Testis (tissue), 2 donors: ENCODE measurements at regions not wholly inside any gene's neighbourhood (a gene's known extent, or its start where the extent isn't known, plus 50 kb on each side); places are given as distances from the start of the nearest gene placed in this dataset.

Experiments
- POLR2A ChIP-seq: fragments of 450-650 bp; IDR thresholded peaks from one replicate; pipeline ENCODE4 v1.6.1; 2017; ENCODE audit warnings: antibody characterized with exemption, mild to moderate bottlenecking, moderate library complexity
- TF ChIP-seq, protein P1 (sequence below), 3 experiments: fragments of 450-650 bp in 2 of 3; fragments of 200-600 bp in 1 of 3; sonication (generic) in 1 of 3; IDR thresholded peaks; one replicate each; pipeline ENCODE4 v1.5.1; 2016 to 2019; ENCODE audit warnings: antibody characterized with exemption in 3 of 3, mild to moderate bottlenecking in 2 of 3, moderate library complexity in 1 of 3

- no peak for TF ChIP-seq POLR2A
- TF ChIP-seq, protein P1, sequence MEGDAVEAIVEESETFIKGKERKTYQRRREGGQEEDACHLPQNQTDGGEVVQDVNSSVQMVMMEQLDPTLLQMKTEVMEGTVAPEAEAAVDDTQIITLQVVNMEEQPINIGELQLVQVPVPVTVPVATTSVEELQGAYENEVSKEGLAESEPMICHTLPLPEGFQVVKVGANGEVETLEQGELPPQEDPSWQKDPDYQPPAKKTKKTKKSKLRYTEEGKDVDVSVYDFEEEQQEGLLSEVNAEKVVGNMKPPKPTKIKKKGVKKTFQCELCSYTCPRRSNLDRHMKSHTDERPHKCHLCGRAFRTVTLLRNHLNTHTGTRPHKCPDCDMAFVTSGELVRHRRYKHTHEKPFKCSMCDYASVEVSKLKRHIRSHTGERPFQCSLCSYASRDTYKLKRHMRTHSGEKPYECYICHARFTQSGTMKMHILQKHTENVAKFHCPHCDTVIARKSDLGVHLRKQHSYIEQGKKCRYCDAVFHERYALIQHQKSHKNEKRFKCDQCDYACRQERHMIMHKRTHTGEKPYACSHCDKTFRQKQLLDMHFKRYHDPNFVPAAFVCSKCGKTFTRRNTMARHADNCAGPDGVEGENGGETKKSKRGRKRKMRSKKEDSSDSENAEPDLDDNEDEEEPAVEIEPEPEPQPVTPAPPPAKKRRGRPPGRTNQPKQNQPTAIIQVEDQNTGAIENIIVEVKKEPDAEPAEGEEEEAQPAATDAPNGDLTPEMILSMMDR (IDR thresholded peaks at IDR 0.05): no peak
Measured at GRCh38 chr4:14018191-14018853, 390.8 kb upstream of the BOD1L1 start.
